ENCODE measurements at regions not wholly inside any gene's neighbourhood (a gene's known extent, or its start where the extent isn't known, plus 50 kb on each side); places are given as distances from the start of the nearest gene placed in this dataset.

DNA sequence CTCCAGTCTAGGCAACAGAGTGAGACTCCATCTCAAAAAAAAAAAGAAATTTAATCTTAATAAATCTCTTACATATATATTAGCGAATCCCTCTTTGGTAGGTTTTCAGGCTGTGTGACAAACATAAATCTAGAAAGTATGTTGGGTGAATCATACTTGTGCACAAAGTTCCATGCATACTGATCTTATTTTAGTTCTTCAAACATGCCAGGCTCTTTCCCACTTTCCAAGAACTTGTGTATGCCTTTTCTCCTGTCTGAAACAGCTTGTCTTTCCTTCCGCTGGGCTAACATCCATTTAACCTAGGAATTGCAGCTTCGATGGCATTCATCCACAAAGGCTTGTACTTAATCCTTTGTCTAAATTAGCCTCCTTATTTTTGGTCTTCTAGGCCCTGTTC is 156.6 kb upstream of the CASK start:
- Histone ChIP-seq H3K27me3 (peaks cover 21% of the 10 kb centered on the region), H3K4me3 (no peak overlapping the region), H3K9me3 (replicated peaks in 1 of 3) (no peaks in the 10 kb centered on the region), H3K27ac (no peak overlapping the region), H3K36me3 (replicated peaks in 1 of 2) (no peaks in the 10 kb centered on the region), H3K4me1 (replicated peaks in 1 of 2) (no peaks in the 10 kb centered on the region)
- TF ChIP-seq POLR2A (IDR thresholded peaks at IDR 0.05) (no peak), CTCF (IDR thresholded peaks at IDR 0.05) (no peak)
- intact Hi-C loops (cut with DNase I) = no loop called here
- no peak for DNase-seq
- 93 to 98% (median 95%) methylated on average over 3 of the region's 3 CpGs for WGBS, 4 donors

GRCh38 chrX:42077675-42078074 is 154.3 kb upstream of the CASK start:
- WGBS, 4 donors = 35 to 67% (median 53%) methylated on average over 1 of the region's 1 CpG
- H3K27me3 ChIP-seq = peaks cover 21% of the 10 kb centered on the region
- TF ChIP-seq CTCF (IDR thresholded peaks at IDR 0.05) = no peak
- TF ChIP-seq POLR2A (IDR thresholded peaks at IDR 0.05) = no peak
- no peak overlapping the region for H3K4me3 ChIP-seq
- no peak overlapping the region for H3K27ac ChIP-seq
- no peaks in the 10 kb centered on the region for H3K4me1 ChIP-seq (replicated peaks in 1 of 2)
- intact Hi-C loops (cut with DNase I) = no loop called here
- no peak for DNase-seq
- H3K9me3 ChIP-seq (replicated peaks in 1 of 3) = no peaks in the 10 kb centered on the region
- no peaks in the 10 kb centered on the region for H3K36me3 ChIP-seq (replicated peaks in 1 of 2)

DNA sequence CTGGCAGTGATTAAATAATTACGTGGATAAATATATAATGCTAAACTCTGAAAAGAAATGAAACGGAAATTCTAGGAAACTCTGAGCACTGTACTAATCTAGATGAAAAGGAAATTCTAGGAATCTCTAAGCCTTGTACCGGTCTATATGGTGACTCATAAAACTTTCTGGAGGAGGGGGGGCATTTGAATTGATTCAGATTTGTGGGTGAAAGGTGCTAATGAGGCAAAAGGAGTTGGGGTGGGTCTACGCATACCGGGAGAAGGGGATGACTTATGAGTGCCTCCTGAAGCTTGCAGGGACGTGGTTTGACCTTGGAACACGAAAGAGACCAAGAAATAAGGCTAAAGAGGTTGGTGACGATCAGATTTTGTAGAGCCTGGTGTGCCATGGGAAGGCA is 151.7 kb upstream of the CASK start:
- intact Hi-C loops (cut with DNase I) = no loop called here
- no peak for DNase-seq
- H3K4me3 ChIP-seq = no peak overlapping the region
- H3K9me3 ChIP-seq (replicated peaks in 1 of 3) = no peaks in the 10 kb centered on the region
- no peak for TF ChIP-seq POLR2A (IDR thresholded peaks at IDR 0.05)
- no peak for TF ChIP-seq CTCF (IDR thresholded peaks at IDR 0.05)
- 67 to 80% (median 73%) methylated on average over 8 of the region's 8 CpGs for WGBS, 4 donors
- no peaks in the 10 kb centered on the region for H3K36me3 ChIP-seq (replicated peaks in 1 of 2)
- no peak overlapping the region for H3K27ac ChIP-seq
- peaks cover 21% of the 10 kb centered on the region for H3K27me3 ChIP-seq
- no peaks in the 10 kb centered on the region for H3K4me1 ChIP-seq (replicated peaks in 1 of 2)

DNA sequence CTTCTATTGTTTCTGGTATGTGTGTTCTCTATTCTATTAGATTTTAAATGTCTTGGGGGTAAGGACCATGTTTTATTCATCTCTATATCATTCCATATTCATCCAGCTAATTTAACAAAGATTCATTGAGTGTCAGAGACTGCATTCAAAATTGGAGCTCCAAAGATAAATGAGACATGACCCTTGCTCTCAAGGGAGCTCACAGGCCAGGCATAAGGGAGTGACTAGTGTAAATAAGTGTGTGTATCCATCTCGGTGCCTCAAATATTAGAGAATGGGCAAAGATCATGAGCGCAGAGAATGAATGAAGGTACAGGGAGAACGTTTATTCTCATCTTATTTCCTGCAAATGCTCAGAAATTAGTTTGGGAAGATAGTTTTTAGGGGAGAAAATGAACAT is 150.1 kb upstream of the CASK start:
- DNase-seq = no peak
- peaks cover 19% of the 10 kb centered on the region for H3K27me3 ChIP-seq
- no peaks in the 10 kb centered on the region for H3K9me3 ChIP-seq (replicated peaks in 1 of 3)
- 61 to 71% (median 67%) methylated on average over 3 of the region's 3 CpGs for whole genome bisulfite sequencing, 4 donors
- H3K36me3 ChIP-seq (replicated peaks in 1 of 2) = no peaks in the 10 kb centered on the region
- TF ChIP-seq POLR2A (IDR thresholded peaks at IDR 0.05) = no peak
- TF ChIP-seq CTCF (IDR thresholded peaks at IDR 0.05) = no peak
- H3K4me3 ChIP-seq = no peak overlapping the region
- intact Hi-C loops (cut with DNase I) = no loop called here
- H3K27ac ChIP-seq = no peak overlapping the region
- no peaks in the 10 kb centered on the region for H3K4me1 ChIP-seq (replicated peaks in 1 of 2)
